AG04449 (cell line): ENCODE measurements at regions not wholly inside any gene's neighbourhood (a gene's known extent, or its start where the extent isn't known, plus 50 kb on each side); places are given as distances from the start of the nearest gene placed in this dataset.

Experiments
- CTCF ChIA-PET: fragments of 350-600 bp; formaldehyde crosslinking; extraction: SDS; loops from one replicate; lab custom pipeline; 2021; ENCODE audit warnings: antibody characterized with exemption; lab: Yijun Ruan, JAX
- POLR2A ChIA-PET: fragments of 400-600, 350-600 bp; formaldehyde crosslinking; extraction: SDS; loops from one replicate; lab custom pipeline; 2020; ENCODE audit warnings: antibody characterized with exemption, inconsistent platforms; lab: Yijun Ruan, JAX
- DNase-seq: peaks from one replicate; pipeline ENCODE4 v3.0.0-alpha.2; 2010; ENCODE audit warnings: low read depth, low spot score
- H3K4me3 ChIP-seq: 2 replicates; pipeline ENCODE4 v1.5.1; 2011; ENCODE audit warnings: low read depth, mild to moderate bottlenecking, control low read depth, low read length
- CTCF ChIP-seq: IDR thresholded peaks from one replicate; pipeline ENCODE4 v1.5.1; 2011; ENCODE audit warnings: mild to moderate bottlenecking, moderate library complexity, low read length, control low read depth, inconsistent platforms; ENCODE audit not compliant: insufficient read depth; ENCODE audit errors: missing control alignments

DNA sequence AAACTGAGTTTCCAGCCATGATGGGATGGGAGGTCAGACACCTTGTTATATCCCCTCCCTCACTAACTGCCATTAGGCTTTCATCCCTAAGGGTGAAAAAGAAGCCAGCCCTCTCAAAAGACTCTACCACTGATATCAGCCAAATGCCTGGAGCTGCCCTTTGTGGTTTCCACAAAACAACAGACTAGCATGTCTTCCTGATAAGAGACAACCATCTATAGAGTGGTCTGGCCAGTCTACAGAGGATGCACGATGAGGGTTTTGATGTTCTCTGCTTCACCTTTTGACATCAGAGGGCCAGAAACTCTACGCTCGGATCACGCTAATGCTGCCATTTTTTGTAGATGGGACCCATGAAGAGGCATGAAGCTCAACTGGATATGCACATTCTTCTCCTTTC lies 61.7 kb upstream of the ARHGAP18 start:
- TF ChIP-seq CTCF = no peak
- DNase-seq = no peak
- POLR2A ChIA-PET = no interaction called here
- CTCF ChIA-PET = interaction anchor here (0.7 to 2.0 kb wide), 6 partner anchors 9 to 250 kb away, joined by 3 to 10 read pairs (median 4); no protein-coding TSS in a partner anchor
- H3K4me3 ChIP-seq = no peak overlapping the region

DNA sequence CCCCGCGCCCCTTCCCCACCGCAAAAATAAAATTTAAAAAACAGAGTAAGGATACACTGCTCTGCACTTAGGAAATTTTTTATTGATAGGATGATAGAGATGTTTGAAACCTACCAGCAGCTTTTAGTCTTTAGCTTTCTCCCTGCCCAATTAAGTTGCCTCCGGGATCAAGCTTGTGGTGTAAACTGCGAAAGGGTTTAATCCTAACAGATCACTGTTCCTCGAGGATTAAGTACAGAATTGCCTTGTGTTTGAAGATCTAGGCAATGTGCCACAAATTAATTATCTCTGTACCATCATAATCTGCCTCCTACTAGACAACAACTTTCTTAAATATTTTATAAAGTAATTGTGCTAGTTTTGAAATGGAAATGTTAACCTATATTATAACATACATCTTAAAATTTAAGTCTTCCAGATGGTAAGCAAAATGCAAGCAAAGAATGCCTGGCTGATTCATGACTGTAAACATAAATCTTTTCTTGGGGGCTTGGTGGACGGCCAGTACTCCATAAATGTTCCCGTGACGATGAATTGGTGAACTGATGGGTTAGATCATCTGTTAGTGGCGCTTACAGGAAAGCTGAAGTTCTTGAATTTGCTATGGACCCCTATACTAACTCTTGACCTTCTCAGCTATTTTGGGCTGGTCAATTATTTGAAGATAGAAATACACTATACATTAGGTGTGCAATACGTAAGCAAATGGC lies 58.0 kb upstream of the ARHGAP18 start:
- TF ChIP-seq CTCF = no peak
- peak overlapping the region; percentile 59 for H3K4me3 ChIP-seq
- no peak for DNase-seq
- CTCF ChIA-PET = interaction anchor here (0.8 to 6.9 kb wide), 4 partner anchors 9 to 170 kb away, joined by 3 to 78 read pairs (median 6); no protein-coding TSS in a partner anchor
- POLR2A ChIA-PET = no interaction called here

- no peak for DNase-seq
- TF ChIP-seq CTCF = no peak
- H3K4me3 ChIP-seq = peak overlapping the region; percentile 59
- ChIA-PET POLR2A (no interaction called here), CTCF (interaction anchor here (1.1 to 6.9 kb wide), 3 partner anchors 9 to 169 kb away, joined by 3 to 78 read pairs (median 10); no protein-coding TSS in a partner anchor)
These were observed 57.2 kb upstream of the ARHGAP18 start for GRCh38 chr6:129766959-129767728.

DNA sequence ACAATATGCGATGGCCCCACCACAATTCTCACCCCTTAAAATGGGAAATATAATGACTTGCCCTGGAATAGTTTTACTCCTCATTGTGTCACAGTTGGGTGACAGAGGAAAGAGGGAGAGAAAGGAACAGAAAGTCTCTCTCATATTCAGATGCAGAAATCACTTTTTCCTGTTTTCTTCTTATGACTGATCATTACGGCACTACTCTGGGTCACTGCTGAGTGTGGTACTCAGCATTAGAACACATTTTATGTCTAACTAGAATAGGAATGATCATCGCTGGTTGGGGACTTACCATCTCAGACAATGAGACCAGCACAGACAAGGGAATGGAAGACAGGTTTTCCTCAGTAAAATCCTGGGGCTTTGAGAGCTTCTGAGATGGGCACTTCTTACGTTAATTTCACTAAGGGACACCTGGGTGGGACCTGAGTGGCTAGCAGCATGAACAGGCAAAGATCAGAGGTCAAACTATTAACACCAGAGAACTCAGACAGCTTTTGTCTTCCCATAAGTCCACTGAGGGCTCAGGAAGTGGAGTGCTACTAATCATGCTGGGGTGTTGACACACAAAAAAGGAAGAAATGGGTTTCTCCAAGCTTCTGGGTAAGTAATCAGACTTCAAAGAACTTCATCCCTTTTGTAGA lies 54.9 kb upstream of the ARHGAP18 start:
- ChIA-PET POLR2A (no interaction called here), CTCF (interaction anchor here (0.5 to 6.9 kb wide), 8 partner anchors 12 to 257 kb away, joined by 3 to 78 read pairs (median 6); no protein-coding TSS in a partner anchor)
- no peak for DNase-seq
- no peak for TF ChIP-seq CTCF
- H3K4me3 ChIP-seq = no peak overlapping the region

- ChIA-PET CTCF (interaction anchor here (0.8 to 2.0 kb wide), 3 partner anchors 15 to 162 kb away, joined by 3 to 10 read pairs (median 8); no protein-coding TSS in a partner anchor), POLR2A (no interaction called here)
- no peak overlapping the region for H3K4me3 ChIP-seq
- no peak for DNase-seq
- TF ChIP-seq CTCF = no peak
These were observed 50.0 kb upstream of the ARHGAP18 start for GRCh38 chr6:129759796-129760605.
